ENCODE measurements at regions not wholly inside any gene's neighbourhood (a gene's known extent, or its start where the extent isn't known, plus 50 kb on each side); places are given as distances from the start of the nearest gene placed in this dataset.

GRCh38 chr6:149150301-149150700 is 167.2 kb upstream of the TAB2 start:
- POLR2A ChIA-PET (ENCODE audit: low non-redundant PET) = no interaction called here
- TF ChIP-seq CTCF (conservative IDR thresholded peaks at IDR 0.05; ENCODE audit: low read depth, low read length) (no peak), EZH2 (IDR thresholded peaks at IDR 0.05; ENCODE audit: borderline replicate concordance, low read depth, low read length, poor library complexity, severe bottlenecking) (no peak)
- BruUV-seq (replicated peaks) = no TSS peak
- Histone ChIP-seq H3K9me3 (ENCODE audit: low read depth, low read length, poor library complexity, severe bottlenecking) (no peaks in the 10 kb centered on the region), H3K4me1 (ENCODE audit: insufficient read depth, low read length, poor library complexity, severe bottlenecking) (no peaks in the 10 kb centered on the region), H3K27ac (ENCODE audit: low read depth, low read length, poor library complexity, severe bottlenecking) (no peak overlapping the region), H3K27me3 (replicated peaks; ENCODE audit: insufficient read depth, low read depth, low read length, poor library complexity) (no peaks in the 10 kb centered on the region), H3K4me3 (ENCODE audit: low read depth, low read length, poor library complexity, severe bottlenecking) (no peak overlapping the region), H3K36me3 (ENCODE audit: insufficient read depth, low read length, poor library complexity, severe bottlenecking) (no peaks in the 10 kb centered on the region)
- intact Hi-C loops (cut with micrococcal nuclease; ENCODE audit: unreplicated experiment) = no loop called here
- no peak for DNase-seq (ENCODE audit: low spot score)
- CTCF ChIA-PET = no interaction called here

DNA sequence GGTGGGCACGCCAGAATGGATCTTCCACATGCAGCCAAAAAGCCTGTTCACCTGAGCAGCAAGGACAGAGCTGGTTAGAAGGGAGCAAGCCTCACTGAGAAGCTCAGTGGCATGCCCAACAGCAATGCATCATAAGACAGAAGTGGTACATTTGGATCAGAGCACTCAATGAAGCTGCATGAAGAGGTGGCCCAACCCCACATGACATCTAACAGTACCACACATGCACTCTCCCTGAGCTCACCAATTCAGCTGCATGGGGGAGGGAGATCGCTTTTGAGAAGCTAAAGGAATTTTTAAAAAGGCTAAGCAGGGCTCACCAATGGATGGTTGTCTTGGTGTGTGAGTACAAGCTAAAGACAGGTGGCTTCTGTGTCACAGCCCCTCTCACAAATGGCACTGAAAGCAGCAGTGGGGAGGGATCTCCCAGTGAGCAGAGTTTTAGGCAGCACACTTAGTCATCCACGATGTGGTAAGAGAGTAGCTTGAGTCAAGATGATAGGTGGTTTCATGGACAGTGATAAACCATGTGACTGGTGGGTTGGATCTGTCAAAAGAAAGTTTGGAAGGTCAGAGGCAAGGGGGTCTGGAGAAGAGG is 166.6 kb upstream of the TAB2 start:
- H3K27me3 ChIP-seq (replicated peaks; ENCODE audit: insufficient read depth, low read depth, low read length, poor library complexity) = no peaks in the 10 kb centered on the region
- no peaks in the 10 kb centered on the region for H3K4me1 ChIP-seq (ENCODE audit: insufficient read depth, low read length, poor library complexity, severe bottlenecking)
- H3K27ac ChIP-seq (ENCODE audit: low read depth, low read length, poor library complexity, severe bottlenecking) = no peak overlapping the region
- BruUV-seq (replicated peaks) = no TSS peak
- DNase-seq (ENCODE audit: low spot score) = no peak
- no peaks in the 10 kb centered on the region for H3K36me3 ChIP-seq (ENCODE audit: insufficient read depth, low read length, poor library complexity, severe bottlenecking)
- TF ChIP-seq EZH2 (IDR thresholded peaks at IDR 0.05; ENCODE audit: borderline replicate concordance, low read depth, low read length, poor library complexity, severe bottlenecking) = no peak
- TF ChIP-seq CTCF (conservative IDR thresholded peaks at IDR 0.05; ENCODE audit: low read depth, low read length) = no peak
- POLR2A ChIA-PET (ENCODE audit: low non-redundant PET) = no interaction called here
- intact Hi-C loops (cut with micrococcal nuclease; ENCODE audit: unreplicated experiment) = no loop called here
- CTCF ChIA-PET = no interaction called here
- no peak overlapping the region for H3K4me3 ChIP-seq (ENCODE audit: low read depth, low read length, poor library complexity, severe bottlenecking)
- no peaks in the 10 kb centered on the region for H3K9me3 ChIP-seq (ENCODE audit: low read depth, low read length, poor library complexity, severe bottlenecking)

DNA sequence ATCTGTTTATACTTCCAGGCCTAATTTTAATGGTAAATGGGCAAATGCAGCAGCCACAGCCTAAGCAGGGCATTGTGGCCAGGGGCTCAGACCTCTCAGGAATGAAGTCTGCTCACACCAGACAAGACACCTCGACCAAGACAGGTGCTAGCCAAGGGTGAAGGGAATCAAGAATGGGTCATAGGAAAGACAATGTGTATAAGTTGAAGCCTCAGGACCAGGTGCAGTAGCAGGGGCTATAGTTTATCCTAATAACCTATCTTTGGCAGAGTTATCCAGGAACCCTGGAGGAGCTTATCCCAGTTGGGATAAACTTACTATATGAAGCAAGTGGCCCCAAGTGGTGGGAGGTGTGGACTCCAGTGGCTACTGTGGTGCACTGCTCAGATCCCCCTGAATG is 165.0 kb upstream of the TAB2 start:
- BruUV-seq (replicated peaks) = no TSS peak
- Histone ChIP-seq H3K27me3 (replicated peaks; ENCODE audit: insufficient read depth, low read depth, low read length, poor library complexity) (no peaks in the 10 kb centered on the region), H3K4me1 (ENCODE audit: insufficient read depth, low read length, poor library complexity, severe bottlenecking) (no peaks in the 10 kb centered on the region), H3K9me3 (ENCODE audit: low read depth, low read length, poor library complexity, severe bottlenecking) (no peaks in the 10 kb centered on the region), H3K36me3 (ENCODE audit: insufficient read depth, low read length, poor library complexity, severe bottlenecking) (no peaks in the 10 kb centered on the region), H3K4me3 (ENCODE audit: low read depth, low read length, poor library complexity, severe bottlenecking) (no peak overlapping the region), H3K27ac (ENCODE audit: low read depth, low read length, poor library complexity, severe bottlenecking) (no peak overlapping the region)
- intact Hi-C loops (cut with micrococcal nuclease; ENCODE audit: unreplicated experiment) = no loop called here
- DNase-seq (ENCODE audit: low spot score) = no peak
- TF ChIP-seq CTCF (conservative IDR thresholded peaks at IDR 0.05; ENCODE audit: low read depth, low read length) (no peak), EZH2 (IDR thresholded peaks at IDR 0.05; ENCODE audit: borderline replicate concordance, low read depth, low read length, poor library complexity, severe bottlenecking) (no peak)
- ChIA-PET POLR2A (ENCODE audit: low non-redundant PET) (no interaction called here), CTCF (no interaction called here)
